Parathyroid adenoma (tissue), 2 donors: ENCODE measurements at regions not wholly inside any gene's neighbourhood (a gene's known extent, or its start where the extent isn't known, plus 50 kb on each side); places are given as distances from the start of the nearest gene placed in this dataset.

Source experiments
- H2AFZ ChIP-seq: fragments of 300-600 bp; sonication (generic); one replicate; pipeline ENCODE4 v1.7.0; 2017; ENCODE audit warnings: antibody characterized with exemption, mild to moderate bottlenecking
- H3K27ac ChIP-seq: fragments of 300-600 bp; sonication (generic); one replicate; pipeline ENCODE4 v1.7.0; 2017
- H3K27me3 ChIP-seq: fragments of 300-600 bp; sonication (generic); one replicate; pipeline ENCODE4 v1.7.0; 2017; ENCODE audit warnings: low read length; ENCODE audit not compliant: control insufficient read depth, insufficient read depth
- H3K36me3 ChIP-seq: fragments of 300-600 bp; sonication (generic); one replicate; pipeline ENCODE4 v1.7.0; 2017; ENCODE audit warnings: low read length; ENCODE audit not compliant: control insufficient read depth, insufficient read depth
- H3K4me1 ChIP-seq: fragments of 300-600 bp; sonication (generic); one replicate; pipeline ENCODE4 v1.7.0; 2017; ENCODE audit warnings: control low read depth
- H3K4me2 ChIP-seq: fragments of 300-600 bp; sonication (generic); one replicate; pipeline ENCODE4 v1.7.0; 2017; ENCODE audit warnings: low read length
- H3K4me3 ChIP-seq: fragments of 300-600 bp; sonication (generic); one replicate; pipeline ENCODE4 v1.7.0; 2017; ENCODE audit warnings: low read depth, low read length
- H3K79me2 ChIP-seq: fragments of 300-600 bp; sonication (generic); one replicate; pipeline ENCODE4 v1.7.0; 2017; ENCODE audit warnings: control low read depth
- H3K9ac ChIP-seq: fragments of 300-600 bp; sonication (generic); one replicate; pipeline ENCODE4 v1.7.0; 2017; ENCODE audit warnings: mild to moderate bottlenecking
- H3K9me3 ChIP-seq: fragments of 300-600 bp; sonication (generic); one replicate; pipeline ENCODE4 v1.7.0; 2017; ENCODE audit warnings: low read length; ENCODE audit not compliant: control insufficient read depth
- TF ChIP-seq, protein P1 (sequence below): fragments of 300-600 bp; sonication (generic); IDR thresholded peaks from one replicate; pipeline ENCODE4 v1.7.0; 2017; ENCODE audit warnings: antibody characterized with exemption, mild to moderate bottlenecking
- donor health status: primary hyperparathyroidism.

DNA sequence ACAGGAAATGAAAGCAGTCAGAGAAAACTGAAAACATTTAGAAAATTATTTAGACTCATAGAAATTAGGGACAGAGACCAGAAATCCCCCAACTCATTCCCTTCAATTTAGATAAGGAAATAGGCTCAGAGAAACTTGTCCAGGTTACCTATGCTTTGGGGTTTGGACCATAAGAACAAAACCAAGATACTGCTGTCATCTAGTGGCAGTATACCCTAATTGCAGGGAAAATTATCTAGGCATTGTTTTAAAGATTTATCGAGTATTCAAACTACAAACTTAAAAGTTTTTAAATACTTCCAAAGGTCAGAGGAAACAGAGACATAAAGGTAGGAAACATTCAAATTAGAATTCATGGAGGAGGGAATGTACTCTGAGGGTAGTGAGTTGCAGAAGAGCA is 67.0 kb upstream of the KLHL13 start:
- Histone ChIP-seq H3K27ac (no peak overlapping the region), H3K27me3 (no peaks in the 10 kb centered on the region), H3K4me2 (no peak overlapping the region), H3K36me3 (no peaks in the 10 kb centered on the region), H3K4me1 (no peaks in the 10 kb centered on the region), H2AFZ (no peak overlapping the region), H3K9me3 (no peaks in the 10 kb centered on the region), H3K9ac (no peak overlapping the region), H3K79me2 (no peaks in the 10 kb centered on the region), H3K4me3 (no peak overlapping the region)
- TF ChIP-seq, protein P1, sequence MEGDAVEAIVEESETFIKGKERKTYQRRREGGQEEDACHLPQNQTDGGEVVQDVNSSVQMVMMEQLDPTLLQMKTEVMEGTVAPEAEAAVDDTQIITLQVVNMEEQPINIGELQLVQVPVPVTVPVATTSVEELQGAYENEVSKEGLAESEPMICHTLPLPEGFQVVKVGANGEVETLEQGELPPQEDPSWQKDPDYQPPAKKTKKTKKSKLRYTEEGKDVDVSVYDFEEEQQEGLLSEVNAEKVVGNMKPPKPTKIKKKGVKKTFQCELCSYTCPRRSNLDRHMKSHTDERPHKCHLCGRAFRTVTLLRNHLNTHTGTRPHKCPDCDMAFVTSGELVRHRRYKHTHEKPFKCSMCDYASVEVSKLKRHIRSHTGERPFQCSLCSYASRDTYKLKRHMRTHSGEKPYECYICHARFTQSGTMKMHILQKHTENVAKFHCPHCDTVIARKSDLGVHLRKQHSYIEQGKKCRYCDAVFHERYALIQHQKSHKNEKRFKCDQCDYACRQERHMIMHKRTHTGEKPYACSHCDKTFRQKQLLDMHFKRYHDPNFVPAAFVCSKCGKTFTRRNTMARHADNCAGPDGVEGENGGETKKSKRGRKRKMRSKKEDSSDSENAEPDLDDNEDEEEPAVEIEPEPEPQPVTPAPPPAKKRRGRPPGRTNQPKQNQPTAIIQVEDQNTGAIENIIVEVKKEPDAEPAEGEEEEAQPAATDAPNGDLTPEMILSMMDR, result no peak

DNA sequence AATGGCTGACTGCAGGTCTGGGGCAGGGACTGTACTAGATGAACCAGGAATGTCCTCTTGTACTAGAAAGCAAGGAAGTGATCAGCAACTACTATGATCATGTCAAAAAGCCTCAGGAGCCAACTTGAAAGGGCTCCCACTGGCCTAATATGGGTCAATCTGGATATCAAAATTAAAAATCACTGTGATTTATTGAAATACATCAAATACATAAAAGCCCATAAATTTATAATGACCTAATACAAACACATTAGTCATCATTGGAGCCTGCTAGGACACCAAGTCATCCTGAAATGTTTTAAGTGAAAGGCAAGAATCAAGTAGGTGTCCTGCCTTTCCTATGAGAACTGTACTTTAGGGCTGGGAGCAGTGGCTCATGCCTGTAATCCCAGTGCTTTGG is 70.5 kb upstream of the KLHL13 start:
- Histone ChIP-seq H2AFZ (no peak overlapping the region), H3K9me3 (no peaks in the 10 kb centered on the region), H3K27ac (no peak overlapping the region), H3K4me2 (no peak overlapping the region), H3K4me3 (no peak overlapping the region), H3K36me3 (no peaks in the 10 kb centered on the region), H3K27me3 (no peaks in the 10 kb centered on the region), H3K9ac (no peak overlapping the region), H3K4me1 (no peaks in the 10 kb centered on the region), H3K79me2 (no peaks in the 10 kb centered on the region)
- TF ChIP-seq, protein P1, result no peak

DNA sequence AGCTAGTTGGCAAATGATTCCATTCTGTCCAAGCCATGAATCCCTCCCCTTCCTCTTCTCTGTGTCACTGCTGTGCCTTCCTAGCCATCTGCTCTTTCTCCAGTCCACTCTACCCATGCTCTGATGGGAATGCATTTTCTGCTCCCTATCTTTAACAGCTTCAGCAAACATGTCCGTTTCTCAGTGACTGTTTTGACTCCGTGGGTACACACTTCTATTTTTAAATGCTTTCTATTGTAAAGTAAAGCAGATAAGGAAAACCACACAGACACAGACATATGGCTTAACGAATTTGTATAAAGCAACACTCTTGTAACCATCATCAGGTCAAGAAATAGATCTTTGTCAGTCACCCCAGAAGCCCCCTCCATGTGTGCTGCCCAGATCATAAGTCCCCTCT is 72.4 kb upstream of the KLHL13 start:
- Histone ChIP-seq H3K27me3 (no peaks in the 10 kb centered on the region), H3K9me3 (no peaks in the 10 kb centered on the region), H2AFZ (no peak overlapping the region), H3K36me3 (no peaks in the 10 kb centered on the region), H3K4me2 (no peak overlapping the region), H3K79me2 (no peaks in the 10 kb centered on the region), H3K9ac (no peak overlapping the region), H3K27ac (no peak overlapping the region), H3K4me1 (no peaks in the 10 kb centered on the region), H3K4me3 (no peak overlapping the region)
- TF ChIP-seq, protein P1, result no peak

DNA sequence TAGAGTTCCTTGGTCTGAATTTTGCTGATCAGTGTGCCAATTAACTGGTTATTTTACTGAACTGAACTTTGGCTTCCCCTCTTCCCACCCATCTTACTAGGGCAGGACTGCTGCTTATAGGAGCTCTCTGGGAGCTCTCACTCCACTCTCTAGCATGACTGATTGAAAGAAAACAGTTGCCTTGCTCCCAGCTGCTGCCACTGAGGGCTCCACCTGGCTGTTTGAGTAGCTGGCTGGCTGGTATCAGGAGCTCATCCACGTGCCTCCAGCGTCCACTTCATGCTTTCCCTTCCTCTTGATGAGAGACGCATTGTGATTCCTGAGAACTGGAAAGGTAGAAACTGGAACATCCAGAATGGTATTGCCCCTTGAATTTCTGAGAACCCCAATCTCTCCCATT is 73.0 kb upstream of the KLHL13 start:
- H3K79me2 ChIP-seq, result no peaks in the 10 kb centered on the region
- H3K9ac ChIP-seq, result no peak overlapping the region
- no peak overlapping the region for H3K27ac ChIP-seq

DNA sequence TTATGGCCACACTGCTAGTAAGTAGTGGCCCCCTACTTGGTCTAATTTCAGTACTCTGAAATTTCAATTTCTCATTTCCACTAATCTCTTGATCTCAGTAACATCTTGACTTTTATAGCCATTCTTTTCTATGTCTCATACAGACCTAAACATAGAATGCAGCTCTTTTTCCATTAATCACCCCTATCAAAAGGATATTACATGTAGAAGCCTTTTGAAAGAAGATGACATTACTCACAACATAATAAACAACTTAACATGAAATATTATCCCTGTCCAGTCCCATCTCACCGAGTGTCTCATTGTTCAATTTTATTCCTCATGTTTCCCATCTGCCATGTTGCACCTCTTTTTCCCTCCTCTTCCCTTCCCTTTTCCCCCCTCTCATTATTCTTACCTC is 81.1 kb upstream of the KLHL13 start:
- no peaks in the 10 kb centered on the region for H3K4me1 ChIP-seq
- no peak overlapping the region for H3K4me2 ChIP-seq

More for the DNA sequence above, 73.0 kb upstream of the KLHL13 start:
- no peaks in the 10 kb centered on the region for H3K36me3 ChIP-seq
- no peak overlapping the region for H3K4me2 ChIP-seq
- H2AFZ ChIP-seq, result no peak overlapping the region
- no peak overlapping the region for H3K4me3 ChIP-seq
- TF ChIP-seq, protein P1, result no peak
- no peaks in the 10 kb centered on the region for H3K27me3 ChIP-seq
- no peaks in the 10 kb centered on the region for H3K4me1 ChIP-seq
- no peaks in the 10 kb centered on the region for H3K9me3 ChIP-seq

More for the DNA sequence above, 81.1 kb upstream of the KLHL13 start:
- no peak overlapping the region for H3K27ac ChIP-seq
- TF ChIP-seq, protein P1, result no peak
- H3K4me3 ChIP-seq, result no peak overlapping the region
- H3K27me3 ChIP-seq, result no peaks in the 10 kb centered on the region
- no peaks in the 10 kb centered on the region for H3K36me3 ChIP-seq
- no peaks in the 10 kb centered on the region for H3K79me2 ChIP-seq
- H3K9ac ChIP-seq, result no peak overlapping the region
- no peaks in the 10 kb centered on the region for H3K9me3 ChIP-seq
- H2AFZ ChIP-seq, result no peak overlapping the region
